HUDEP-2 (cell line): ENCODE measurements at regions not wholly inside any gene's neighbourhood (a gene's known extent, or its start where the extent isn't known, plus 50 kb on each side); places are given as distances from the start of the nearest gene placed in this dataset.
A peak's percentile ranks its signal among the peaks of the same experiment; 100 is the strongest.
"Not testable (repeated sequence)": the region's sequence is repeated elsewhere in the genome, so short reads cannot be mapped to it uniquely, and the experiment has no call there.

Experiments
- DNase-seq, 76 experiments: peaks; one replicate each; lab custom pipeline; 2025; ENCODE audit not compliant: unreplicated experiment in 76 of 76; lab: John Stamatoyannopoulos, UW

DNA sequence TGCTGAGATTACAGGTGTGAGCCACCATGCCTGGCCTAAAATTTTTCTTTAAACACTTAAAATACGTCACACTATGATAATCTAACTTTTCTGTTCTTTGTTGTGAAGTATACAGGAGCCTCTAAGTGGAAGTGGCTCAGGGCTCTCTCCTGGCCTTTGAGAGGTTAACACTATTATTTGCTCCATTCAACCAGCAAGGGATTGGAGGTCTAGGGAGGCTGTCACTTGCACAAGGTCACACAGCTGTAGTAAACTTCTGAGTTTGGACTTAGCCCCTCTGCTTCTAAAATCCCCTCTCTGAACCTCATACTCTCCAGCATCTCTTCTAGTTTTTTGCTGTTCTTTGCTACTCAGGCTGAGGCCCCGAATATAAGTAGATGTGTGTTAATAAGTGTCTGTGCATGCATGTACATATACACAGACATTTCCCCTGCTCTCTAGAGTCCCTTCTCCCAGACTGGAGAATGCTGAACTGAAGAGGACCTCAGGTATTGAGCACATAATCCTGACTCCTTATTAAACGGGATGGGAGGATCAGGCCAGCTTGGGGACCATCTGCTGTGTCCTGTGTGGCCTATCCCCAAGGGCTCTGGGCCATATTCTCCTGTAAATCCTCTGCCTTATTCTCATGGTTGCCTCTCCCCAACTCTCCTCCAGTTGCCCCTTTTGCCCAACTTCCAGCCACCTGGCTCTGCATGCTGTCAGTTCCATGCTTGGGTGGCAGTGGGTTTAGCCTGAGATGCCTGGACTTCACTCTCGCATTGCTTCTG lies 87.0 kb upstream of the SPRY4 start:
- no peak for DNase-seq

GRCh38 chr5:142411103-142411502 lies 86.3 kb upstream of the SPRY4 start:
- no peak for DNase-seq

DNA sequence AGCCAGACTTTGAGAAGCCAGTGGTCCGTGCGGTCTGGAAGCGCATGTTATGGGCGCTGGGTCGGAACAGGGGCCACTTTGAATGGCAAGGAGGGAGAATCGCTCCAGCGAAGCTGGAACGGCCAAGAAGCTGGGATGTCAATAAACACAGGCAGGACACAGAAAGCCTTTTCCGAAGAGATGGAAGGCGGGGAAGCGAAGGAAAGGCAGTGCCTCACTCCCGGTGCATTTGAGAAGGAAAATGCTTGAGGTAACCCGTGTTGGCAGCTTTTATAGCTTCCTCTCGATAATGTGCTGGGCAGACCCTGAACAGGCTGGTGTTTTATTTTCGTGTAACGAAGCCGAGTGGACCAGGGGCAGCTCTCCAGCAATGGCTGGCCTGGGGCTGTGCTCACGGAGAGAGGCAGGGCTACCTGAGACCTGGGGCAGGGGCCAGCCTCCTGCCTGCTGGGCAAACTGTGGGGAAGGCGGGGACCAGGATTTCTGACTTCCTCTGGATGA lies 84.2 kb upstream of the SPRY4 start:
- DNase-seq: no peak

GRCh38 chr5:142408536-142408935 lies 83.7 kb upstream of the SPRY4 start:
- DNase-seq: no peak

- DNase-seq: no peak
These were observed 81.1 kb upstream of the SPRY4 start for GRCh38 chr5:142405814-142406395.

DNA sequence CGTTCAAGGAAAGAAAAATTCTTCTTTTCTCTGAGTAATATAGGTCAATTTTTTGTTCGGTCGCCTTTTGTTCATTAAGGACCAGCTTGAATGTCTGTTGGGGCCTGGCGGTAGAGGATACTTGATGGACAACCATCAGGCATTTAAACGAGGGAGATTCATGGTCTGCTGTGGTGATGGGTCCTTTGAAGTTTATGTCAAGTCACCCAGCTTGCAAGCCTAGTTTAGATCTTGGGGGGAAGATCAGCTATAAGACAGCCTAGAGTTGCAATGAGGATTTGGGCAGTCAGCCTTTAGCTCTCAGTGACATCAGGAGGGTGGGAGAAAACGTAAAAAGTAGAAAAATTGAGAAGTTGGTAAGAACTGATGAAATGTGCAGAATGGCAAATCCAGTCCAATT lies 80.2 kb upstream of the SPRY4 start:
- DNase-seq: no peak

DNA sequence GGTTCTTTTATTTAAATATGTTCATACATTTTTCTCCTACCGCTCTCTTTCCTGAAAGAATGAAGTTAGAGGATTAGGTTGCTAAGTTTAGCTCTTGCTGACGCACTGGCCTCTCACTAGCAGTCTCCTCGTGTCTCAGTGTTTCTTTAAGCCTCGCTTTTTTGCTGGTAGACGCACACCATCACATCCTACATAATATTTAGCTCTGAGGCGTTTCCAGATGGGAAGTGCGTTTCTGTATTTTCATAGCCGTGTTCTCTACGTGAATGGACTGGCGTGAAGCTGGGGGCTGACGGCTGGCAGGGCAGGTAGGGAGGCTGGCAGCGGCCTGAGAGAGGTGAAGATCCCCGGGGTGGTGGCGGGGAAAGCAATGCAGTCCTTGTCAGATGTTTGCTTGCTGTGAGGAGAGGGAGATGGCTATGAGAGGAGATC lies 79.2 kb upstream of the SPRY4 start:
- DNase-seq: no peak

GRCh38 chr5:142403583-142403982 lies 78.8 kb upstream of the SPRY4 start:
- DNase-seq: no peak

- DNase-seq: no peak
These were observed 78.0 kb upstream of the SPRY4 start for GRCh38 chr5:142402752-142403318.

- no peak for DNase-seq
These were observed 75.6 kb upstream of the SPRY4 start for GRCh38 chr5:142400415-142400814.

- no peak for DNase-seq
These were observed 75.1 kb upstream of the SPRY4 start for GRCh38 chr5:142399891-142400290.

GRCh38 chr5:142398730-142399055 lies 73.9 kb upstream of the SPRY4 start:
- DNase-seq: no peak

- not testable (repeated sequence) for DNase-seq
These were observed 73.3 kb upstream of the SPRY4 start for GRCh38 chr5:142398011-142398729.

- DNase-seq: no peak
These were observed 72.4 kb upstream of the SPRY4 start for GRCh38 chr5:142397178-142397577.

- no peak for DNase-seq
These were observed 71.7 kb upstream of the SPRY4 start for GRCh38 chr5:142396436-142397038.

DNA sequence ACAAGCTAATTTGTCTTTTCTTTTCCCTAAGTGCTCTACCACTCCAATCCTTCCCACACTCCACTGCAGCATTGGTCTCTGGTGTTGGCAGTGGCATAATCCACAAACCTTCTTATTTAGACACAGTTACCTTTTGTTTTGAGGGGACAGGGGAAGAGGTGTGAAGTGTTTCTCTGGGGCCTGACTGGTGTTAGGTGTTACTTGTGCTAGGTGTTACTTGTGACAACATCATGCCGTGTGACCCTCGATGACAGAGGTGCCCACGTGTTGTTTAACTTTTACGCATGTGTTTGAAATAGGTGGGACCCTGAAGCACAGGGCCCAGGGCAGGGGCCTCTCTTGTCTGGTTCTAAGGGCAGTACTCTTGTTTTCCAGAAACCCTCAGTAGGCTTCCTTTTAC lies 70.5 kb upstream of the SPRY4 start:
- DNase-seq: no peak

- DNase-seq: no peak
These were observed 66.4 kb upstream of the SPRY4 start for GRCh38 chr5:142391058-142391845.

GRCh38 chr5:142390334-142390733 lies 65.5 kb upstream of the SPRY4 start:
- DNase-seq: no peak

GRCh38 chr5:142388696-142389095 lies 63.9 kb upstream of the SPRY4 start:
- DNase-seq: peak in 7 of 76 experiments; percentile 1 to 9 (median 2)

DNA sequence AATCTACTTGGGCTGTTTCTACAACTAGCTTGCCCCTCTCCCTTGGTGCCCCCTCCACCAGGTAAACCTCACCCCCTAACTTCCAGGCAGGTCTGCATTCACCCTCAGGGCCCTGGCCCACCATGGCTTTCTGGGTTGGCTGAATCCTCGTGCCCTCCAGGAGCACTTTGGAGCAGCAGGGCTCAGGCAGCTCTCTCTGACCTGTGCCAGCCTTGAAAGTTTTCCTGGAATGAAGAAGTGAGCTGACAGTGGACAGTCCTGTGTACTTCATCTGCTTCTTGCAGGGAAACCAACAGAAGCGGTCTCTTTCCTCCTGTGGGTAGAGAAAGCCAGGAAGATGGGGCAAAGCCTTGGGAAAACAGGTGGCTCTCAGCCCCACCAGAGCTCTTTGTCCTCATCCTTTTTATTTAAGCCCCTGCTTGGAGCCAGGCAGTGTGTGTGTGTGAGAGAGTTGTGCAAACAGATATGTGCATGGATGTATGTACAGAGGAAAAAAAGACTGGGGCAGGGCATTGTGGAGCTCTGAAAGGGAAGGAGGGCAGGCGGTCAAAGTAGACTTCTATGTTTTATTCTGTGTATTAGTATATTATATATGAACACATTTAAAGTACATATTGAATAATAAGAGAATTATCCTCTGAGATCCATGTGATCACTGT lies 62.3 kb upstream of the SPRY4 start:
- no peak for DNase-seq
